Panc1 (cell line): ENCODE measurements at regions not wholly inside any gene's neighbourhood (a gene's known extent, or its start where the extent isn't known, plus 50 kb on each side); places are given as distances from the start of the nearest gene placed in this dataset.

ENCODE experiments used
- CTCF ChIP-seq: fragments of 450-650 bp; IDR thresholded peaks from 2 replicates; pipeline ENCODE4 v1.5.1; 2017; ENCODE audit warnings: mild to moderate bottlenecking
- POLR2AphosphoS5 ChIP-seq: IDR thresholded peaks from 2 replicates; pipeline ENCODE4 v1.6.1; 2012; ENCODE audit warnings: mild to moderate bottlenecking, low read depth, low read length, moderate library complexity
- REST ChIP-seq, 2 experiments: IDR thresholded peaks; 2 replicates each; pipeline ENCODE4 v1.6.1; 2011 to 2012; ENCODE audit warnings: low read depth in 2 of 2, control low read depth in 1 of 2, low read length in 1 of 2, mild to moderate bottlenecking in 1 of 2, moderate library complexity in 1 of 2; ENCODE audit not compliant: insufficient read depth in 1 of 2
- SIN3A ChIP-seq: IDR thresholded peaks from 2 replicates; pipeline ENCODE4 v1.6.1; 2012; ENCODE audit warnings: low read depth, mild to moderate bottlenecking, low read length, moderate library complexity, borderline replicate concordance; ENCODE audit not compliant: insufficient read depth

GRCh38 chr16:25627641-25628040, 64.1 kb upstream of the HS3ST4 start:
- TF ChIP-seq CTCF (no peak), POLR2AphosphoS5 (no peak), SIN3A (no peak), REST (IDR thresholded peaks at IDR 0.05; ENCODE audit: insufficient read depth in 1 of 2, low read depth in 2 of 2, low read length in 1 of 2) (no peak)
